Mammary epithelial cell (primary cell): ENCODE measurements at regions not wholly inside any gene's neighbourhood (a gene's known extent, or its start where the extent isn't known, plus 50 kb on each side); places are given as distances from the start of the nearest gene placed in this dataset.

Source experiments
- EZH2 ChIP-seq: IDR thresholded peaks from 2 replicates; pipeline ENCODE4 v1.6.1; 2012; ENCODE audit warnings: low read length, inconsistent platforms, borderline replicate concordance
- TF ChIP-seq, protein P1 (sequence below), 2 donors: IDR thresholded peaks in 1 of 2; conservative IDR thresholded peaks in 1 of 2; 2 replicates each; pipeline ENCODE4 v1.5.1; 2011 to 2012; ENCODE audit warnings: inconsistent platforms in 2 of 2, low read length in 2 of 2, mild to moderate bottlenecking in 2 of 2, control low read depth in 1 of 2, low read depth in 1 of 2; ENCODE audit not compliant: insufficient read depth in 1 of 2; ENCODE audit errors: extremely low read depth in 1 of 2

DNA sequence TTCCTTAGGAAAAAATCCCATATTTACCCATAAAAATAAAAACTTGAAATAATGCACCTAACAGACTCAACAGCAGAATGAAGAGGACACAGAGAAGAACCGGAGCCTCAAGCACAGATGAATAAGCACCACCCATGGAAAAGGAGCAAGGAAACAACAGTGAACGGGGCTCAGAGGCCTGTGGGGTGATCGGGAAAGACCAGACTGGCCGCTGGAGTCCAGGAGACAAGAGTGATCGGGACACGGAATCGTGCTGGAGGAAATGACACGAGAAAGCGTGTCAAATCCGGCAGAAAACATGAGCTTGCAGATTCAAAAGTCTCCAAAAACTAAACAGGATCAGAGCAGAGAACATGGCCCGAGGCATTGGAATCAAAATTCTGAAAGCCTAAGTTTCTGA lies 448.0 kb upstream of the SALL3 start:
- TF ChIP-seq, protein P1, sequence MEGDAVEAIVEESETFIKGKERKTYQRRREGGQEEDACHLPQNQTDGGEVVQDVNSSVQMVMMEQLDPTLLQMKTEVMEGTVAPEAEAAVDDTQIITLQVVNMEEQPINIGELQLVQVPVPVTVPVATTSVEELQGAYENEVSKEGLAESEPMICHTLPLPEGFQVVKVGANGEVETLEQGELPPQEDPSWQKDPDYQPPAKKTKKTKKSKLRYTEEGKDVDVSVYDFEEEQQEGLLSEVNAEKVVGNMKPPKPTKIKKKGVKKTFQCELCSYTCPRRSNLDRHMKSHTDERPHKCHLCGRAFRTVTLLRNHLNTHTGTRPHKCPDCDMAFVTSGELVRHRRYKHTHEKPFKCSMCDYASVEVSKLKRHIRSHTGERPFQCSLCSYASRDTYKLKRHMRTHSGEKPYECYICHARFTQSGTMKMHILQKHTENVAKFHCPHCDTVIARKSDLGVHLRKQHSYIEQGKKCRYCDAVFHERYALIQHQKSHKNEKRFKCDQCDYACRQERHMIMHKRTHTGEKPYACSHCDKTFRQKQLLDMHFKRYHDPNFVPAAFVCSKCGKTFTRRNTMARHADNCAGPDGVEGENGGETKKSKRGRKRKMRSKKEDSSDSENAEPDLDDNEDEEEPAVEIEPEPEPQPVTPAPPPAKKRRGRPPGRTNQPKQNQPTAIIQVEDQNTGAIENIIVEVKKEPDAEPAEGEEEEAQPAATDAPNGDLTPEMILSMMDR (conservative IDR thresholded peaks at IDR 0.05 in 1 of 2, IDR thresholded peaks at IDR 0.05 in 1 of 2; ENCODE audit: extremely low read depth in 1 of 2, insufficient read depth in 1 of 2, low read depth in 1 of 2, low read length in 2 of 2): no peak
- TF ChIP-seq EZH2: no peak
